Posterior vena cava (tissue), 2 donors: ENCODE measurements at regions not wholly inside any gene's neighbourhood (a gene's known extent, or its start where the extent isn't known, plus 50 kb on each side); places are given as distances from the start of the nearest gene placed in this dataset.
A peak's percentile ranks its signal among the peaks of the same experiment; 100 is the strongest.
"Not testable (repeated sequence)": the region's sequence is repeated elsewhere in the genome, so short reads cannot be mapped to it uniquely, and the experiment has no call there.

Experiments used
- DNase-seq: peaks from one replicate; pipeline ENCODE4 v3.0.0-alpha.2; 2020; ENCODE audit warnings: low spot score
- intact Hi-C, 2 donors: fragments of 100-400 bp; cut with DNase I; formaldehyde crosslinking; loops; one replicate each; pipeline versions ENCODE4 v1.14.1 to v1.14.2; 2022 to 2023
- donor health status: DM: yes; HTN: yes; CAD: no.
- donor health status: DM: yes; HTN: yes; CAD: no.

DNA sequence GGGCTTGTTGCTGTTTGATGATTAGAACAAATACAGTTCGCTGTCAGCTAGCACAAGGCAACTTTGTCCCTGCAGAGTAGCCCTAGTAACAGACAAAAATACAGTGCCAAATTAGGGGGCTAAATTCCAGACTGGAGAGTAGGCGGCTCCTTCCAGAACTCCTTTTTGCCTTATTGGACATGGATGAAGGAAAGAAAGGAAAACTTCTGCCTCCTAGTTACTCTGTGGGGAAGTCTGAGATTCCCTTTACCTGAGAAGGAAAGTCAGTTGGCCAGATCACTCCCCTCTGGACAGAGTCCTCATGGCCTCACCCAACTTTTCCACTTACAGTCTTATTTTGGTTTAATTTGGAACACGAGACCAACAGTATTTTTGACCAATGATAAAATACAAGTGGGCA is 140.5 kb upstream of the ADAMTS3 start:
- DNase-seq: no peak
- intact Hi-C loops: loop anchor here (10.0 kb wide), 1 partner anchor 305 kb away; no protein-coding TSS in a partner anchor

DNA sequence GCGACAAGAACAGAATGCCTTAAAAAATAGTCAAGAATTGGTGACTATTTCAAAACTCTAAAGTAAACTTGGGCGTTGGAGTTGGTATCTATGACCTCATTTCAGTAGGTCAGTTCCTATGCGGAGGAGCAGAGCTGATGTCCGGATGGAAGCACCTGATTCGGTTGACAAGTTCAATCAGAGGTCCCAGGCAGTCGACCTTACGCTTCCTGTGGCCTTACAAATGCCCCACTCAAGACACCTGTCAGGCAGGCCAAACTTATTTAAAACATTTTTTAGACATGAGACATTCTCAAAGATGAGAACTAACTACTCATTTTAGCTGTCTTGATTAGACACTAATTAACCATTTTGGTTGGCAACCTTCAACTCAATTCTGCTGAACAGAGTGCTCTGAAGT is 137.7 kb upstream of the ADAMTS3 start:
- no peak for DNase-seq
- intact Hi-C loops: loop anchor here (10.0 kb wide), 1 partner anchor 308 kb away; no protein-coding TSS in a partner anchor

DNA sequence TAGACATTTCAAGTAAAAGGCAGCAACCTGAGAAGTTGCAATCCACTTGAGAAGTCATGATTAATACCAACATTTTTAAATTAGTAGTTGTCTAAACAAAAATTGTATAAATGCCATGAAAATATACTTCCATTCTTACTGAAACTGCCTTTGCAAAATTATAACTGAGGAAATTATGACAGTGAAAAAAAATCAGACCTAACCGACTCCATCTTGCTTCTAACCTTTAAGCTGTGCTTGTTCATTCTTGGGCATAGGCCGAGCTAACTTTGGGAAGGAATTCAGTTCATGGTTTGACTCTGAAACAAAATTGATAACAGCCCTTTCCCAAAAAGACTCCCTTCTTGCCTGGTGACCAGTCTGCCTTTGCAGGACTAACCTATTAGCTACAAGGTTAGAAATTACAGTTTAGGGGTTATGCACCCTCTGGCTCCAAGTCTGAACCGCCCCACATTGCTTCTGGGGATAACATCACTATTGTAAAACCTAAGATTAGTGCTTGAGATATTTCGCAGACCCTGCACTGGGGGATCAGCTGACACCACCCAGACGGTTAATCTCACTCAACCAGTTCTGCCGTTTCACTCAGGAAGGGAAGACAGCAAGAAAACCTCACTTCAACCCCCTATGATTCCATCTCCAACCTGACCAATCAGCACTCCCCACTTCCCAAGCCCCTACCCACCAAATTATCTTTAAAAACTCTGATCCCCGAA is 136.1 kb upstream of the ADAMTS3 start:
- DNase-seq: not testable (repeated sequence)
- intact Hi-C loops: loop anchor here (10.0 kb wide), 1 partner anchor 310 kb away; no protein-coding TSS in a partner anchor

- DNase-seq: no peak
- intact Hi-C loops: loop anchor here (10.0 kb wide), 1 partner anchor 312 kb away; no protein-coding TSS in a partner anchor
These were observed 133.9 kb upstream of the ADAMTS3 start for GRCh38 chr4:72702948-72703347.

DNA sequence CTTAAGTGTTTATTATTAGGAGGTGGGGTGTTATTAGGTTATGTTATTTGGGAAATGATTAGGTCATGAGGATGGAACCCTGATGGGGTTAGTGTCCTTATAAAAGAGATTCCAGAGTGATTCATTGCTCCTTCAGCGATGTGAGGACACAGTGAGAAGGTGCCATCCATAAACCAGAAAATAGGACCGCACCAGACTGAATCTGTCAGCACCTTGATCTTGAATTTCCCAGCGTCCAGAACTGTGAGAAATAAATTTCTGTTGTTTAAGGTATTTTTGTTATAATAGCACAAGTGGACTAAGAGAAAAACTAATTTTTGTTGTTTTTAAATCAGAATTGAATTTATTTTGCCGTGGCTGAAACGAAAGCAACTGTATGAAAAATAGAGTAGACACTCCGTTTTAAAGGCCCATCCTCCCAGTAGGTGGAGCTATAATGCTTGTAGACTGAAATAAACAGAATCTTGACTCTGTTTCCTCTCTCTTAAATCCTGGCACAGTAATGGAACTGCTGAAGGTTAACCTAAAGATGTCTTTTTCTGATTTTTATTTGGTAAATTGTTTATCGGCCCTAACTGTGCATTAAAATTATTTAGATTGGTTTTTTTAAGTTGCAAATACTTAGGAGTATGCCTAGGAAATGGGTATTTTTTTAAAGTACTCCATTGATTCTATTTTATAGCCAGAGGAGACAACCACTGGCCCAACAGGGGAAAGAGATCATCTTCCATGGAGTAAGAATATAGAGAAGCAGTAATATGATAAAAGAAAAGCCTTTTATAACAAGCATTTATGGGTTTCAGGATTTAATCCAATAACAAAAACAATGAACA is 133.2 kb upstream of the ADAMTS3 start:
- intact Hi-C loops: loop anchor here (10.0 kb wide), 1 partner anchor 313 kb away; no protein-coding TSS in a partner anchor
- DNase-seq: no peak

- intact Hi-C loops: no loop called here
- no peak for DNase-seq
These were observed 121.8 kb upstream of the ADAMTS3 start for GRCh38 chr4:72690771-72691170.

DNA sequence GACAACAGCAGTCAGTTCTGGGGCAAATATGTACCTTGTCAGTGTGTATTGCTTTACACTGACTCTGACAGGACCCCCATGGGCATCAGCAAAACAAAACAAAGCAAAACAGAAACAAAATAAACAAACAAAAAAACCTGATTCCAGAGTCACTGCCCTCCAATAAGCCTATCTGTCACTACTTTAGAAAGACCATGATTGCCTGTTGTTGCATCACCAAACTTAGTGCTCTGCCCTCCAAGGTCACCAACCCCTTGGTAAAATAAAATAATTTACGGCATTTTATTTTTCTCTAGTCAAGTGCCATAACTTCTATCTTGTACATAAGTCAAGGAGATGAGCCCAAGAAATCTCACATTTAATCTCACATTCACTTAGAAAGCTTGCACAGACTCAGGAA is 120.9 kb upstream of the ADAMTS3 start:
- no peak for DNase-seq
- intact Hi-C loops: no loop called here

- intact Hi-C loops: not testable (repeated sequence)
These were observed 117.4 kb upstream of the ADAMTS3 start for GRCh38 chr4:72686390-72686789.

DNA sequence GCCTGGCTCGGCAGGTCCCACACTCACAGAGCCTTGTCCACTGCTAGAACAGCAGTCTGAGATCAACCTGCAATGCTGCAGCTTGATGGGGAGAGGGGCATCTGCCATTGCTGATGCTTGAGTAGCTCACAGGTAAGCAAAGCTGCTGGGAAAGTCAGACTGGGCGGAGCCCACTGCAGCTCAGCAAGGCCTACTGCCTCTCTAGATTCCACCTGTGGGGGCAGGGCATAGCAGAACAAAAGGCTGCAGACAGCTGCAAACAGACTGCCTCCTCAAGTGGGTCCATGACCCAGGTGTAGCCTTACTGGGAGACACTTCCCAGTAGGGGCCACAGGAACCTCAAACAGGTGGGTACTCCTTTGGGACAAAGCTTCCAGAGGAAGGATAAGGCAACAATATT is 110.6 kb upstream of the ADAMTS3 start:
- DNase-seq: no peak
- intact Hi-C loops: no loop called here

More at GRCh38 chr4:72686390-72686789, 117.4 kb upstream of the ADAMTS3 start:
- not testable (repeated sequence) for DNase-seq

- intact Hi-C loops: no loop called here
- DNase-seq: no peak
These were observed 108.9 kb upstream of the ADAMTS3 start for GRCh38 chr4:72677886-72678285.

- DNase-seq: no peak
- intact Hi-C loops: no loop called here
These were observed 108.2 kb upstream of the ADAMTS3 start for GRCh38 chr4:72677265-72677664.

GRCh38 chr4:72671980-72672379 is 103.0 kb upstream of the ADAMTS3 start:
- DNase-seq: no peak

DNA sequence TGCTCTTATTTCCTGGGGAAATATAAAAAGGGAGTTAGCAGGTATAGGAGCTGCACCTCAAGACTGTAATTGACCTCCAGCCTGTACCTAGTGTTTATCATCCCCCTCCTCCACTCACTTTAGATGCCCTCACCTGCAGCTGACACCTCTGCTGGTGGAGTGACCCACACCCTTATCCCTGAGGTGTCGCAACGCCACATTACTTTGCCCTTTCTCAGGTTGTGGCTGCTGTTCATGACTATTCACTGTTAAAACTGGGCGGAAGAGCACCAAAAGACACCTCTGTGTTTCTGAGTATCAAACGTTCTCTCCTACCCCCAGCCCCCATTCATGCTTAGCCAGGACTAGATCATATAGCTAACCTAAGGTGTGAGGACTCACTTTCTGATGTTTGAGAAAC is 101.5 kb upstream of the ADAMTS3 start:
- intact Hi-C loops: no loop called here
- no peak for DNase-seq

More at GRCh38 chr4:72671980-72672379, 103.0 kb upstream of the ADAMTS3 start:
- intact Hi-C loops: no loop called here

- intact Hi-C loops: no loop called here
- no peak for DNase-seq
These were observed 97.9 kb upstream of the ADAMTS3 start for GRCh38 chr4:72666910-72667309.

DNA sequence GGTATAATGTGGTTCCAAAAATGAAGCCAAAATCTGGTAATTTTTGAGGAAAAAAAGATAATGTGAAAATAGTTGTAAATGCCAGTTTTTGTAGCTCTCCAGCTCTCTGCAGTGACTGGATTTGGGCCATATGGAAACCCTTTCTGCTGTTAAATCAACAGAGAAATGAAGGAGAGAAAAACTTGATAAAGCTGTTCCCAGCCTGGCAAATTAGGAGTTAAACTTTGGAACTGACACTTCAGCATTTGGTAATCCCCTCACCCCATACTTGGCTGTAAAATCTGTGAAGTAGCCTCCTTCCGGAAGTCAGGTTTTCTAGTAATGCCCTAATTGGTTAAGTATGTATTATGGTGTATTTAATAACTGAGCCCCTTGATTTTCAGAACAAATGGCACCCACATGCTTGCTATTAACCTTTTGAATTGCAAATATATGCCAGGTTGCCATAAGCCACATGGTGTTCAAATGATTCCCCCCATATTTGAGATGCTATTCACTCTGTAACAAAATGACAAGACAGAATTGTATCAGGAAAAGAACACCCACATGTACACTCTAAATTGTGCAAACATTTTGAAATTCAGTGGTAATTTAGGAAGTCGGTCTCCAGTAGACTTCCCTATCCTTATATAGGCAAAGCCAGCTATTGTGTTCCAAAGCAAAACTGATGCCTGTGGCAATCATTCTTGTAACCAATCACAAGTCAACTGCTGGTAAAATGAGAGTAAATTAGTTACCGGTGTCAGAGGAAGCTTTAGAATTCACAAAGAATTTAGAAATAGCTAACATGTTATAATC is 96.3 kb upstream of the ADAMTS3 start:
- no peak for DNase-seq
- intact Hi-C loops: no loop called here

GRCh38 chr4:72663828-72664227 is 94.8 kb upstream of the ADAMTS3 start:
- intact Hi-C loops: no loop called here

GRCh38 chr4:72661830-72662229 is 92.8 kb upstream of the ADAMTS3 start:
- DNase-seq: no peak
- intact Hi-C loops: no loop called here

More at GRCh38 chr4:72663828-72664227, 94.8 kb upstream of the ADAMTS3 start:
- DNase-seq: no peak

GRCh38 chr4:72641611-72642010 is 72.6 kb upstream of the ADAMTS3 start:
- no peak for DNase-seq
- intact Hi-C loops: no loop called here

DNA sequence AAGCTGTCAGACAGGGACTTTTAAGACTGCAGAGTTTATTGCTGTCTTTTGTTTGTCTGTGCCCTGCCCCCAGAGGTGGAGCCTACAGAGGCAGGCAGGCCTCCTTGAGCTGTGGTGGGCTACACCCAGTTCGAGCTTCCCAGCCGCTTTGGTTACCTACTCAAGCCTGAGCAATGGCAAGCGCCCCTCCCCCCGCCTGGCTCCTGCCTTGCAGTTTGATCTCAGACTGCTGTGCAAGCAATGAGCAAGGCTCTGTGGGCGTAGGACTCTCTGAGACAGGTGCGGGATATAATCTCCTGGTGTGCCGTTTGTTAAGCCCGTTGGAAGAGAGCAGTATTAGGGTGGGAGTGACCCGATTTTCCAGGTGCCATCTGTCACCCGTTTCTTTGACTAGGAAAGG is 67.8 kb upstream of the ADAMTS3 start:
- peak; percentile 76 for DNase-seq
- intact Hi-C loops: not testable (repeated sequence)
